HCT116 (cell line): ENCODE measurements at regions not wholly inside any gene's neighbourhood (a gene's known extent, or its start where the extent isn't known, plus 50 kb on each side); places are given as distances from the start of the nearest gene placed in this dataset.

Source experiments
- ATF3 ChIP-seq: IDR thresholded peaks from 2 replicates; pipeline ENCODE4 v1.6.1; 2012
- CTCF ChIP-seq, 3 experiments: fragments of 200-600 bp in 1 of 3; sonication (generic) in 1 of 3; IDR thresholded peaks in 2 of 3; conservative IDR thresholded peaks in 1 of 3; 2 replicates each; pipeline ENCODE4 v1.5.1; 2012 to 2017; ENCODE audit warnings: low read depth in 2 of 3, low read length in 2 of 3, antibody characterized with exemption in 1 of 3, borderline replicate concordance in 1 of 3, control low read depth in 1 of 3, mild to moderate bottlenecking in 1 of 3, mixed read lengths in 1 of 3, mixed run types in 1 of 3, moderate library complexity in 1 of 3; ENCODE audit not compliant: insufficient read depth in 1 of 3
- EGR1 ChIP-seq: IDR thresholded peaks from 2 replicates; pipeline ENCODE4 v1.6.1; 2012; ENCODE audit warnings: low read depth
- EZH2 ChIP-seq: fragments of 200-600 bp; sonication (generic); IDR thresholded peaks from 2 replicates; pipeline ENCODE4 v1.6.1; 2017; ENCODE audit warnings: antibody characterized with exemption, mixed run types
- MAX ChIP-seq: IDR thresholded peaks from 2 replicates; pipeline ENCODE4 v1.6.1; 2012
- POLR2A ChIP-seq: IDR thresholded peaks from 2 replicates; pipeline ENCODE4 v1.7.0; 2011; ENCODE audit warnings: borderline replicate concordance; ENCODE audit not compliant: insufficient read depth, insufficient read length; ENCODE audit errors: extremely low read depth
- POLR2AphosphoS5 ChIP-seq: IDR thresholded peaks from 2 replicates; pipeline ENCODE4 v1.6.1; 2011; ENCODE audit warnings: mild to moderate bottlenecking, low read depth, low read length, moderate library complexity
- REST ChIP-seq: IDR thresholded peaks from 2 replicates; pipeline ENCODE4 v1.6.1; 2012; ENCODE audit warnings: low read depth
- SP1 ChIP-seq: IDR thresholded peaks from 2 replicates; pipeline ENCODE4 v1.6.1; 2012; ENCODE audit warnings: low read depth
- TCF7L2 ChIP-seq: IDR thresholded peaks from 2 replicates; pipeline ENCODE4 v1.7.0; 2011; ENCODE audit warnings: borderline replicate concordance, inconsistent platforms; ENCODE audit not compliant: insufficient read depth, insufficient read length; ENCODE audit errors: extremely low read depth
- ZBTB33 ChIP-seq: IDR thresholded peaks from 2 replicates; pipeline ENCODE4 v1.6.1; 2011; ENCODE audit warnings: mild to moderate bottlenecking, low read length, moderate library complexity; ENCODE audit not compliant: insufficient replicate concordance; ENCODE audit errors: extremely low read depth

- TF ChIP-seq MAX = no peak
- no peak for TF ChIP-seq SP1
- TF ChIP-seq CTCF (IDR thresholded peaks at IDR 0.05 in 2 of 3, conservative IDR thresholded peaks at IDR 0.05 in 1 of 3; ENCODE audit: borderline replicate concordance in 1 of 3, insufficient read depth in 1 of 3, low read depth in 2 of 3, low read length in 2 of 3) = peak; percentile 74 to 90 (median 76); a peak in 5 of 6 replicates
- peak; percentile 19 for TF ChIP-seq TCF7L2
- TF ChIP-seq ATF3 = no peak
- TF ChIP-seq POLR2A = no peak
- TF ChIP-seq EGR1 = no peak
- no peak for TF ChIP-seq REST
- TF ChIP-seq EZH2 = no peak
- no peak for TF ChIP-seq ZBTB33
- TF ChIP-seq POLR2AphosphoS5 = no peak
Observed at GRCh38 chr6:30411515-30412207, 66.7 kb downstream of the RPP21 start.
